ENCODE measurements at regions not wholly inside any gene's neighbourhood (a gene's known extent, or its start where the extent isn't known, plus 50 kb on each side); places are given as distances from the start of the nearest gene placed in this dataset.

DNA sequence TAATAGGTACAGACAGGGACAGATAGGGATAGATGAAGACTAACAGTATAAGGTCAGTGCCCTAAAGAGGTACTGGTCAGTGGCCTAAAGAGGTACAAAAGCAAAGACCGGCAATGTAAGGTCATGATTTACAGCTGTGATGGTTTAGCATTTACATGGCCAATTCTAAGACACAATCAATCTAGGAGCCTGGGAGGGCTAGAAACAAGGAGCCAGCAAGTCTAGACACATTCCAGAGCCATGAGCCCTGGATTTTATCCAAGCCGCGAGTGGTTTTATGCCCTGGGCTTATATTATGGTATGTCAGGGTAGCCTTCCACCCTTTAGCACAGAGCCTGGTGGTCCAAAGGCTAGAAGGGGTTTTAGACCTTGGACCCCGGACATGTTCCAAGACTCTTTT, 124.2 kb downstream of the CBLN2 start:
- Histone ChIP-seq H3K27ac (ENCODE audit: low read depth, low read length) (no peak overlapping the region), H3K9me3 (ENCODE audit: control insufficient read depth, insufficient read depth, low read length) (peaks cover 29% of the 10 kb centered on the region; the same call in 1 of the 2 replicates), H3K27me3 (ENCODE audit: control insufficient read depth, insufficient read depth, low read length) (no peaks in the 10 kb centered on the region), H3K9ac (ENCODE audit: low read depth, low read length) (no peak overlapping the region), H3K4me3 (ENCODE audit: low read depth, low read length) (no peak overlapping the region), H3K36me3 (ENCODE audit: control insufficient read depth, insufficient read depth, low read length) (no peaks in the 10 kb centered on the region), H3K4me1 (ENCODE audit: control insufficient read depth, insufficient read depth, low read length) (no peaks in the 10 kb centered on the region)

DNA sequence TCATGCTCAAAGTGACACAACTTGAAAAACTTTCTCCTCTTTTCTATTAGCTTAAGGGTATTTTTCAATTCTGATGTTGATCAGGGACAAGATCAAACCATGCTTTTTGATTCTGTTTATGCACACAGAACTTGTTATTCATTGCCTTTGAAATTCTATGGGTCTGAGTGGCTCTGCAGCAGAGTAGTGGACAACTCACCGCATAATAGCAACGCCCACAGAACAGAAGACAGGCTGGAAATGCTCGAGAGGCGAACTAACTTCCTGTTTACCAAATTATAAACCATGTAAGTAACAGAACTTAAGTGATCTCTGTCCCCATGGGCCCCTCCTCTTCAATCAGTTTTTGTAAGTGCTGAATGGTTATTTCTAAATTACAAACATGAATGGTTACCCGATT, 131.2 kb downstream of the CBLN2 start:
- Histone ChIP-seq H3K4me1 (ENCODE audit: control insufficient read depth, insufficient read depth, low read length) (no peaks in the 10 kb centered on the region), H3K27ac (ENCODE audit: low read depth, low read length) (no peak overlapping the region), H3K9ac (ENCODE audit: low read depth, low read length) (no peak overlapping the region), H3K36me3 (ENCODE audit: control insufficient read depth, insufficient read depth, low read length) (no peaks in the 10 kb centered on the region), H3K9me3 (ENCODE audit: control insufficient read depth, insufficient read depth, low read length) (peaks cover 22% of the 10 kb centered on the region; the same call in 1 of the 2 replicates), H3K27me3 (ENCODE audit: control insufficient read depth, insufficient read depth, low read length) (no peaks in the 10 kb centered on the region), H3K4me3 (ENCODE audit: low read depth, low read length) (no peak overlapping the region)

DNA sequence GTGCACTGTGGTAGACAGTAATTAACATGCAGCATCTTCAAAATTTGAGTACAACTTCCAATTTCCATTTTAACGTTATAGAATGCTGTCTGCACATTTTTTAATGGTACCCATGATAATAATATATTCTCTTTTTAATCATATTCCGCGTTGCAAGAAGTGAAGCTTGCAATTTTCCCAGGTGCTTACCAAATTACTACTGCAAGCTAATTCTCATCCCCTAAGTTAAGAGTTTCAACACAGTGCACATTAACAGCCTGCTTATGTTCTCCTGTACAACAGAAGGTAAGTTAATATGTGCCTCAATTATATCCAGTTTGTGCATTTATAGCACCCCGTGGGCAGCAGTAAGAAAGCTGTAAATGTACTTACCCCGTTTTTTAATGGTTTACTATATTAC, 132.9 kb downstream of the CBLN2 start:
- no peaks in the 10 kb centered on the region for H3K4me1 ChIP-seq (ENCODE audit: control insufficient read depth, insufficient read depth, low read length)
- peaks cover 24% of the 10 kb centered on the region; the same call in 1 of the 2 replicates for H3K9me3 ChIP-seq (ENCODE audit: control insufficient read depth, insufficient read depth, low read length)
- H3K27me3 ChIP-seq (ENCODE audit: control insufficient read depth, insufficient read depth, low read length) = no peaks in the 10 kb centered on the region
- H3K4me3 ChIP-seq (ENCODE audit: low read depth, low read length) = no peak overlapping the region
- no peak overlapping the region for H3K9ac ChIP-seq (ENCODE audit: low read depth, low read length)
- no peak overlapping the region for H3K27ac ChIP-seq (ENCODE audit: low read depth, low read length)
- no peaks in the 10 kb centered on the region for H3K36me3 ChIP-seq (ENCODE audit: control insufficient read depth, insufficient read depth, low read length)

DNA sequence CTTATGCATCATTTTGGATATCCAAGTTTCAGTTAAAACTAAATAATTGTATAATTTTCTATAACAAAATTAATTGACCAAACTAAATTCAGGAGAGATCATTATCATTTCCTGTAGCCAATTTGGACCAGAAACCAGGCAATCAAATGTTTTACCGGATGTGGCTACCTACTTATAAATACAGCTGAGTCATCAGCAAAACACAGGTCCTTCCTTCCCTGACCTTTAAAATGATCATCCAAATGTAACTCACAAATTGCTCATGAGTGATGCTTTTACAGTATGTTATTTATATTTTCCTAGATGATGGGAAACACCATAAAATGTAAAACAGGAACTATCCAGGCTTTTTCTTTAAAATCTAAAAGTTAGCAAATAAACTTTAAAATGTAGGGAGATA, 133.7 kb downstream of the CBLN2 start:
- Histone ChIP-seq H3K36me3 (ENCODE audit: control insufficient read depth, insufficient read depth, low read length) (no peaks in the 10 kb centered on the region), H3K27ac (ENCODE audit: low read depth, low read length) (no peak overlapping the region), H3K9me3 (ENCODE audit: control insufficient read depth, insufficient read depth, low read length) (peaks cover 27% of the 10 kb centered on the region; the same call in 1 of the 2 replicates), H3K27me3 (ENCODE audit: control insufficient read depth, insufficient read depth, low read length) (no peaks in the 10 kb centered on the region), H3K4me3 (ENCODE audit: low read depth, low read length) (no peak overlapping the region), H3K4me1 (ENCODE audit: control insufficient read depth, insufficient read depth, low read length) (no peaks in the 10 kb centered on the region), H3K9ac (ENCODE audit: low read depth, low read length) (no peak overlapping the region)

DNA sequence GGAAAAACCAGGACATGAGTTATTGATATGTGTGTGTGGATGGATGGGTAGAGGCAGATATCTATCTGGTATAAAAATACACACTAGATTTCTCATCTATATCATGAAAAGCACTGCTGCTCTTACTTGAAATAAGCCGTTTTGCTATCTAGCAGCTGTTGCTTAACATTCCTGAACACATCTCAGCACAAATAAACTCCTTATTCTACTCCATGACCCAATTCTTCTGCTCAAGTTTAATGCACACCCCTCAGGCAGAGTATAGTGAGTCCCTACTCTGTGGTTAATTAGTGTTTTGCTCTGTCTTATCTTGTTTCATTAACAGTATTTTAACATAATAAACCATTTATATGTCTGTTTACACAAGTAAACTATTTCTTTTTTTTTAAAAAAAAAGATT, 134.2 kb downstream of the CBLN2 start:
- Histone ChIP-seq H3K9me3 (ENCODE audit: control insufficient read depth, insufficient read depth, low read length) (peaks cover 27% of the 10 kb centered on the region; the same call in 1 of the 2 replicates), H3K27ac (ENCODE audit: low read depth, low read length) (no peak overlapping the region), H3K27me3 (ENCODE audit: control insufficient read depth, insufficient read depth, low read length) (no peaks in the 10 kb centered on the region), H3K4me1 (ENCODE audit: control insufficient read depth, insufficient read depth, low read length) (no peaks in the 10 kb centered on the region), H3K36me3 (ENCODE audit: control insufficient read depth, insufficient read depth, low read length) (no peaks in the 10 kb centered on the region), H3K4me3 (ENCODE audit: low read depth, low read length) (no peak overlapping the region), H3K9ac (ENCODE audit: low read depth, low read length) (no peak overlapping the region)

DNA sequence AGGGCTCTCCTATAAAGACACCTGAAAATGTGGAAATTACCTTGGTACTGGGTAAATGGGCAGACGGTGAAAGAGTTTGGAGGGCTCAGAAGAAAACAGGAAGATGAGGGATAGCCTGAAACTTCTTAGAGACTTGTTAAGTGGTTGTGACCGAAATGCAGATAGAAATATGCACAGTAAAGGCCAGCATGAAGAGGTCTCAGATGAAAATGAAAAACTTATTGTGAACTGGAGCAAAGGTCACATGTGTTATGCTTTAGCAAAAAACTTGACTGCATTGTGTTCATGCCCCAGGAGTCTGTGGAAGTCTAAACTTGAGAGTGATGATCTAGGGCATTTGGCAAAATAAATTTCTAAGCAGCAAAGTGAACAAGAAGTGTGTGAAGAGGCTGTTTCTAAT, 137.1 kb downstream of the CBLN2 start:
- H3K4me1 ChIP-seq (ENCODE audit: control insufficient read depth, insufficient read depth, low read length) = no peaks in the 10 kb centered on the region
- no peak overlapping the region for H3K9ac ChIP-seq (ENCODE audit: low read depth, low read length)
- no peaks in the 10 kb centered on the region for H3K36me3 ChIP-seq (ENCODE audit: control insufficient read depth, insufficient read depth, low read length)
- H3K27ac ChIP-seq (ENCODE audit: low read depth, low read length) = no peak overlapping the region
- H3K4me3 ChIP-seq (ENCODE audit: low read depth, low read length) = no peak overlapping the region
- H3K27me3 ChIP-seq (ENCODE audit: control insufficient read depth, insufficient read depth, low read length) = no peaks in the 10 kb centered on the region
- H3K9me3 ChIP-seq (ENCODE audit: control insufficient read depth, insufficient read depth, low read length) = peaks cover 48% of the 10 kb centered on the region

DNA sequence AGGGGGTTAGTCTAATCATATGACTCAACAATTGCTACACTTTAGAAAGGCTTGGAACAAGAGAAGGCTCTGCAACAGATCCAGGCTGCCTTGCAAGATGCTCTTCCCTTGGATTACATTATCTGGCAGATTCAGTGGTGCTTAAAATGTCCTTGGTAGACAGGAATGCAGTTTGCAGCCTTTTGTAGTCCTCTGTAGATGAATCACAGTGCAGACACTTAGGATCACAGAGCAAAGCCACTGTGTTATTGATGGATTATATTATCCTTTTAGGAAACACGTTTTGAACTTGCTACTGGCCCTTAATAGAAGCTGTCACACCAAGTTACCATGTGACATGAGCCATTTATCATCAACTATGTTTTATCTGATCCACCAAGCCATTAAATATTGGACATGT, 152.2 kb downstream of the CBLN2 start:
- H3K4me1 ChIP-seq (ENCODE audit: control insufficient read depth, insufficient read depth, low read length) = no peaks in the 10 kb centered on the region
- H3K27me3 ChIP-seq (ENCODE audit: control insufficient read depth, insufficient read depth, low read length) = no peaks in the 10 kb centered on the region
- H3K9ac ChIP-seq (ENCODE audit: low read depth, low read length) = no peak overlapping the region
- no peak overlapping the region for H3K4me3 ChIP-seq (ENCODE audit: low read depth, low read length)
- peaks cover 34% of the 10 kb centered on the region; the same call in 1 of the 2 replicates for H3K9me3 ChIP-seq (ENCODE audit: control insufficient read depth, insufficient read depth, low read length)
- H3K36me3 ChIP-seq (ENCODE audit: control insufficient read depth, insufficient read depth, low read length) = no peaks in the 10 kb centered on the region
- H3K27ac ChIP-seq (ENCODE audit: low read depth, low read length) = no peak overlapping the region

DNA sequence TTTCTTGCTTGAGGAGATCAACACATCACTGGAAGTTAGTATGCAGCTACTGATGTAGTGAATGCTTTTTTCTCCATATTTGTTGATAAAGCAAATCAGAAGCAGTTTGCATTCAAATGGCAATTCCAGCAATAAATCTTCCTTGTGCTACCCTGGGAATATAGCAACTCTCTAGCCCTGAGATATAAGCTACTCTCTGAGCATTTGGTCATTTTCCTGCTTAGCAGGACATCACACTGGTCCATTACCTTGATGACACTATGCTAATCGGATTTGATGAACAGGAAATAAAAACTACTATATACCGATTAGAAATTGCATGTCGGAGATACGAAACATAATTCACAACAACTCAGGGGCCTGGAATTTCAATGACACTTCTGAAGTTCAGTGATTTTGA, 152.7 kb downstream of the CBLN2 start:
- Histone ChIP-seq H3K9me3 (ENCODE audit: control insufficient read depth, insufficient read depth, low read length) (peaks cover 33% of the 10 kb centered on the region; the same call in 1 of the 2 replicates), H3K27me3 (ENCODE audit: control insufficient read depth, insufficient read depth, low read length) (no peaks in the 10 kb centered on the region), H3K4me3 (ENCODE audit: low read depth, low read length) (no peak overlapping the region), H3K36me3 (ENCODE audit: control insufficient read depth, insufficient read depth, low read length) (no peaks in the 10 kb centered on the region), H3K9ac (ENCODE audit: low read depth, low read length) (no peak overlapping the region), H3K27ac (ENCODE audit: low read depth, low read length) (no peak overlapping the region), H3K4me1 (ENCODE audit: control insufficient read depth, insufficient read depth, low read length) (no peaks in the 10 kb centered on the region)

DNA sequence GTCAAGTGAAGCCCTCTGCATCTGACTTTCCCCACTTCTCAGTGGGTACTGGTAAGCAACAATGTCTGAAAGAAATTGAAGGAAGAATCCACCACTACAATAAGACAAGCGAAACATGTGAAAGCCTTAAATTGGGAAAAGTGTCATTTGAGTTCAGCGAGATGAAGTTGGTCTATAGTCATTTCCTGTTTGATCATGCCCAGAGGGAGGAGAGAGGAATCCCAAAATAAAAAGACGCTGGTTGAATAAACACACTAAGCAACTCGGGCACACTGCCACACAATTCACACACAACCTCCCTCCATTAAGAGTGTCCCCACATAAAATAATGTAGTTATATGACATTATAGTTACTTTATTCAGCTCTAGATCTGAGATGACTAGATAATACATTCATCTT, 166.1 kb downstream of the CBLN2 start:
- H3K27ac ChIP-seq (ENCODE audit: low read depth, low read length) = no peak overlapping the region
- no peak overlapping the region for H3K4me3 ChIP-seq (ENCODE audit: low read depth, low read length)
- H3K9ac ChIP-seq (ENCODE audit: low read depth, low read length) = no peak overlapping the region
- H3K9me3 ChIP-seq (ENCODE audit: control insufficient read depth, insufficient read depth, low read length) = peaks cover 28% of the 10 kb centered on the region
- H3K27me3 ChIP-seq (ENCODE audit: control insufficient read depth, insufficient read depth, low read length) = no peaks in the 10 kb centered on the region
- H3K36me3 ChIP-seq (ENCODE audit: control insufficient read depth, insufficient read depth, low read length) = no peaks in the 10 kb centered on the region
- H3K4me1 ChIP-seq (ENCODE audit: control insufficient read depth, insufficient read depth, low read length) = no peaks in the 10 kb centered on the region

DNA sequence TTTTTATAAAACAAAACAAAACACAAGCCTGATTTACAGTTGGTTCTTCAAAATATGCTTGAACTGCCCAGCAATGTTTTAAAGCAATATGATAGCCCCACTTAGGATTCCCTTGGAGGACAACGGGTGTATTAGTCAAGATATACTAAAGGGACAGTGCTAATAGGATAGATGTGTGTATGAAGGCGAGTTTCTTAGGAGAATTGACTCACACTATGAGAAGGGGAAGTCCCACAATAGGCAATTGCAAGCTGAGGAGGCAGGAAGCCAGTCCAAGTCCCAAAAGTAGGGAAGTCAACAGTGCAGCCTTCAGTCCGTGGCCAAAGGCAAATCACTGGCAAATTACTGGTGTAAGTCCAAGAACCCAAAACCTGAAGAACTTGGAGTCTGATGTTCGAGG, 167.9 kb downstream of the CBLN2 start:
- Histone ChIP-seq H3K27ac (ENCODE audit: low read depth, low read length) (no peak overlapping the region), H3K27me3 (ENCODE audit: control insufficient read depth, insufficient read depth, low read length) (no peaks in the 10 kb centered on the region), H3K9ac (ENCODE audit: low read depth, low read length) (no peak overlapping the region), H3K36me3 (ENCODE audit: control insufficient read depth, insufficient read depth, low read length) (no peaks in the 10 kb centered on the region), H3K4me1 (ENCODE audit: control insufficient read depth, insufficient read depth, low read length) (no peaks in the 10 kb centered on the region), H3K9me3 (ENCODE audit: control insufficient read depth, insufficient read depth, low read length) (peaks cover 34% of the 10 kb centered on the region), H3K4me3 (ENCODE audit: low read depth, low read length) (no peak overlapping the region)

DNA sequence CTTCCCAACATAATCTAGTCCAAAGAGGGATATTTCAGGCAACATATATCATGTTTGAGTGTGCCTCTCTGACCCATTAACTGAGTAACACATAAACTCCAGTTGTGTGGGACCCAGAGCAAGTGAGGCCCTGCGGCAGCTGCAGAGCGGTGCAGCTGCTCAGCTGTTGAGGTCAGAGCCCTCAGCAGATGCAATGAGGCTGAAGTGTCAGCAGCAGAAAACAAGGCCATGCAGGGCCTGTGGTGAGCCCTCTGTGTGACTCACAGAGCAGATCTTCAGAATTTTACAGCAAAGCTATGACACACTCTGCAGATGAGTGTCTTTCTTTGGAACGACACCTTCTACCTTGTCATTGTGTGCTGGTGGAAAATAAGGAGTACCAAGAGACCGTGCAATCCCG, 168.5 kb downstream of the CBLN2 start:
- Histone ChIP-seq H3K9me3 (ENCODE audit: control insufficient read depth, insufficient read depth, low read length) (peaks cover 40% of the 10 kb centered on the region), H3K4me3 (ENCODE audit: low read depth, low read length) (no peak overlapping the region), H3K27me3 (ENCODE audit: control insufficient read depth, insufficient read depth, low read length) (no peaks in the 10 kb centered on the region), H3K27ac (ENCODE audit: low read depth, low read length) (no peak overlapping the region), H3K9ac (ENCODE audit: low read depth, low read length) (no peak overlapping the region), H3K36me3 (ENCODE audit: control insufficient read depth, insufficient read depth, low read length) (no peaks in the 10 kb centered on the region), H3K4me1 (ENCODE audit: control insufficient read depth, insufficient read depth, low read length) (no peaks in the 10 kb centered on the region)

DNA sequence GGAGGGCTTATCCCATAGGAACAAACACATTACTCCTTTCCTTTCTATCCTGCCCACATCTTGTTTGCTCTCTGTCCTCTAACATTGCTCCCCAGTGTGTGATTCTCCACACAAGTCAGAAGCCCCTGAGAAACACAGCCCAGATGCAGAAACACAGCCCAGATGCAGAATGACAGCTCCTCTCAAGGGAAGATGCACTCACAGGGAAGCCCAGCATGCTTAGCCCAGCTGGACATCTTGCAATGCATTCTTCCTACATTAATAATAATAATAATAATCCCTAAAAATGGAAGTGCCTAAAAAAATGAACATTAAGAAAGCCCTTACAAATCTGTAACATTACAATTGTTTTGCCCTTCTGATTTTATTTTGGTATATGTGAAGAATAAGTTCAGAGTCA, 172.1 kb downstream of the CBLN2 start:
- Histone ChIP-seq H3K4me1 (ENCODE audit: control insufficient read depth, insufficient read depth, low read length) (no peaks in the 10 kb centered on the region), H3K27ac (ENCODE audit: low read depth, low read length) (no peak overlapping the region), H3K9ac (ENCODE audit: low read depth, low read length) (no peak overlapping the region), H3K27me3 (ENCODE audit: control insufficient read depth, insufficient read depth, low read length) (no peaks in the 10 kb centered on the region), H3K36me3 (ENCODE audit: control insufficient read depth, insufficient read depth, low read length) (no peaks in the 10 kb centered on the region), H3K9me3 (ENCODE audit: control insufficient read depth, insufficient read depth, low read length) (peaks cover 41% of the 10 kb centered on the region), H3K4me3 (ENCODE audit: low read depth, low read length) (no peak overlapping the region)
